ENCODE measurements at regions not wholly inside any gene's neighbourhood (a gene's known extent, or its start where the extent isn't known, plus 50 kb on each side); places are given as distances from the start of the nearest gene placed in this dataset.

DNA sequence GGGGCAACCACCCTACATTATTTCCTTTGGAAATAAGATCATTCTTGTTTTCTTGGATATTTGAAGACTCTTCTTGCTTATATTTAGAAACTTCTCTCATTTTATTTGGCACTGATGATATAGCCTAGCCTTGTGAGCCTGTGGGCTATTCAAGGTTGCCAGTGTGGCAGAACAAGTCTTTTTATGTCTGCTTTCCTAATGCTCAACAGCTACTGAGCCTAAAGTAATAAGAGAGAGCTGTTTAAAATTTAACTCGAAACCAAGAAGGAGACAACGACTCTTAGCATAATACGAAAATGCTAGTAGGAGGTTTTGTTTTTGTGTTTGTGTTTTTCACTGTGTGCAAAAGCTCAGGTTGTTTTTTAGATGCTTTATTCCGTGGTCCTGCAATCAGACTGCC, 104.0 kb upstream of the CPM start:
- TF ChIP-seq, protein P1, sequence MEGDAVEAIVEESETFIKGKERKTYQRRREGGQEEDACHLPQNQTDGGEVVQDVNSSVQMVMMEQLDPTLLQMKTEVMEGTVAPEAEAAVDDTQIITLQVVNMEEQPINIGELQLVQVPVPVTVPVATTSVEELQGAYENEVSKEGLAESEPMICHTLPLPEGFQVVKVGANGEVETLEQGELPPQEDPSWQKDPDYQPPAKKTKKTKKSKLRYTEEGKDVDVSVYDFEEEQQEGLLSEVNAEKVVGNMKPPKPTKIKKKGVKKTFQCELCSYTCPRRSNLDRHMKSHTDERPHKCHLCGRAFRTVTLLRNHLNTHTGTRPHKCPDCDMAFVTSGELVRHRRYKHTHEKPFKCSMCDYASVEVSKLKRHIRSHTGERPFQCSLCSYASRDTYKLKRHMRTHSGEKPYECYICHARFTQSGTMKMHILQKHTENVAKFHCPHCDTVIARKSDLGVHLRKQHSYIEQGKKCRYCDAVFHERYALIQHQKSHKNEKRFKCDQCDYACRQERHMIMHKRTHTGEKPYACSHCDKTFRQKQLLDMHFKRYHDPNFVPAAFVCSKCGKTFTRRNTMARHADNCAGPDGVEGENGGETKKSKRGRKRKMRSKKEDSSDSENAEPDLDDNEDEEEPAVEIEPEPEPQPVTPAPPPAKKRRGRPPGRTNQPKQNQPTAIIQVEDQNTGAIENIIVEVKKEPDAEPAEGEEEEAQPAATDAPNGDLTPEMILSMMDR (tag by site-specific recombination; IDR thresholded peaks at IDR 0.05), result no peak
- no peak for TF ChIP-seq ZNF10 (tag by site-specific recombination; IDR thresholded peaks at IDR 0.05)
- TF ChIP-seq ZNF776 (tag by site-specific recombination; IDR thresholded peaks at IDR 0.05; ENCODE audit: borderline replicate concordance), result no peak

Measured in HEK293 (cell line).